ENCODE measurements at regions not wholly inside any gene's neighbourhood (a gene's known extent, or its start where the extent isn't known, plus 50 kb on each side); places are given as distances from the start of the nearest gene placed in this dataset.
A peak's percentile ranks its signal among the peaks of the same experiment; 100 is the strongest.

GRCh38 chr18:11398625-11399024, 210.8 kb upstream of the SLC35G4 start:
- H3K4me3 ChIP-seq (replicated peaks in 1 of 2; ENCODE audit: low read depth in 1 of 2, low read length in 2 of 2), result no peak overlapping the region
- H3K9ac ChIP-seq (ENCODE audit: low read length), result no peak overlapping the region
- no peak for ATAC-seq
- H3K4me2 ChIP-seq (ENCODE audit: low read length), result no peak overlapping the region
- no peaks in the 10 kb centered on the region for H3K9me2 ChIP-seq (ENCODE audit: insufficient read depth)
- POLR2A ChIA-PET, result no interaction called here
- H2AFZ ChIP-seq (ENCODE audit: low read depth, low read length, poor library complexity, severe bottlenecking), result no peak overlapping the region
- intact Hi-C loops (cut with micrococcal nuclease), result no loop called here
- H3K27me3 ChIP-seq (ENCODE audit: insufficient read depth, low read length), result peaks cover 47% of the 10 kb centered on the region
- H3K9me3 ChIP-seq (ENCODE audit: control insufficient read depth in 1 of 2, insufficient read depth in 1 of 2, low read depth in 1 of 2, low read length in 2 of 2), result no peaks in the 10 kb centered on the region
- RAD21 ChIA-PET (ENCODE audit: low non-redundant PET in 1 of 2, low total read pairs in 2 of 2, uncharacterized antibody in 2 of 2, unreplicated experiment in 2 of 2), result no interaction called here
- no peaks in the 10 kb centered on the region for H3K36me3 ChIP-seq (ENCODE audit: control insufficient read depth in 1 of 2, insufficient read depth in 2 of 2, low read length in 2 of 2)
- peak; percentile 4 for DNase-seq (ENCODE audit: low read depth, low spot score)
- CTCF ChIA-PET, result interaction anchor here (0.7 to 1.5 kb wide), 9 partner anchors 12 to 121 kb away, joined by 3 to 7 read pairs (median 3); no protein-coding TSS in a partner anchor
- TF ChIP-seq ZBTB33 (IDR thresholded peaks at IDR 0.05; ENCODE audit: extremely low read depth, insufficient replicate concordance, low read length), result no peak
- TF ChIP-seq EZH2phosphoT487 (IDR thresholded peaks at IDR 0.05; ENCODE audit: borderline replicate concordance), result no peak
- no peak for TF ChIP-seq FOSL1 (IDR thresholded peaks at IDR 0.05; ENCODE audit: low read depth)
- TF ChIP-seq ZFX (IDR thresholded peaks at IDR 0.05), result no peak
- no peak for TF ChIP-seq POLR2A (IDR thresholded peaks at IDR 0.05; ENCODE audit: borderline replicate concordance, extremely low read depth, insufficient read depth, insufficient read length)
- no peak for TF ChIP-seq REST (IDR thresholded peaks at IDR 0.05; ENCODE audit: low read depth)
- peak in 2 of 3 experiments; percentile 39 to 56; a peak in 4 of 6 replicates for TF ChIP-seq CTCF (IDR thresholded peaks at IDR 0.05 in 2 of 3, conservative IDR thresholded peaks at IDR 0.05 in 1 of 3; ENCODE audit: borderline replicate concordance in 1 of 3, insufficient read depth in 1 of 3, low read depth in 2 of 3, low read length in 2 of 3)
- no peak for TF ChIP-seq POLR2AphosphoS5 (IDR thresholded peaks at IDR 0.05; ENCODE audit: low read depth, low read length)
- no peaks in the 10 kb centered on the region for H3K79me2 ChIP-seq (ENCODE audit: insufficient read depth, low read length)
- no TSS peak for BruUV-seq (replicated peaks)
- no peaks in the 10 kb centered on the region for H4K20me1 ChIP-seq (ENCODE audit: insufficient read depth)
- H3K27ac ChIP-seq (ENCODE audit: low read depth, low read length), result no peak overlapping the region
- H3K4me1 ChIP-seq (ENCODE audit: control insufficient read depth in 1 of 2, insufficient read depth in 2 of 2, low read length in 2 of 2), result no peaks in the 10 kb centered on the region

Data from HCT116 (cell line).